AG09319 (cell line): ENCODE measurements at regions not wholly inside any gene's neighbourhood (a gene's known extent, or its start where the extent isn't known, plus 50 kb on each side); places are given as distances from the start of the nearest gene placed in this dataset.

ENCODE experiments used
- DNase-seq: peaks from one replicate; pipeline ENCODE4 v3.0.0-alpha.2; 2010; ENCODE audit warnings: low read depth; ENCODE audit errors: extremely low read depth
- TF ChIP-seq, protein P1 (sequence below): IDR thresholded peaks from 2 replicates; pipeline ENCODE4 v1.5.1; 2011; ENCODE audit warnings: low read depth, mild to moderate bottlenecking, inconsistent platforms, low read length, moderate library complexity

GRCh38 chr15:85972805-85973540 is 106.7 kb upstream of the AGBL1 start:
- TF ChIP-seq, protein P1, sequence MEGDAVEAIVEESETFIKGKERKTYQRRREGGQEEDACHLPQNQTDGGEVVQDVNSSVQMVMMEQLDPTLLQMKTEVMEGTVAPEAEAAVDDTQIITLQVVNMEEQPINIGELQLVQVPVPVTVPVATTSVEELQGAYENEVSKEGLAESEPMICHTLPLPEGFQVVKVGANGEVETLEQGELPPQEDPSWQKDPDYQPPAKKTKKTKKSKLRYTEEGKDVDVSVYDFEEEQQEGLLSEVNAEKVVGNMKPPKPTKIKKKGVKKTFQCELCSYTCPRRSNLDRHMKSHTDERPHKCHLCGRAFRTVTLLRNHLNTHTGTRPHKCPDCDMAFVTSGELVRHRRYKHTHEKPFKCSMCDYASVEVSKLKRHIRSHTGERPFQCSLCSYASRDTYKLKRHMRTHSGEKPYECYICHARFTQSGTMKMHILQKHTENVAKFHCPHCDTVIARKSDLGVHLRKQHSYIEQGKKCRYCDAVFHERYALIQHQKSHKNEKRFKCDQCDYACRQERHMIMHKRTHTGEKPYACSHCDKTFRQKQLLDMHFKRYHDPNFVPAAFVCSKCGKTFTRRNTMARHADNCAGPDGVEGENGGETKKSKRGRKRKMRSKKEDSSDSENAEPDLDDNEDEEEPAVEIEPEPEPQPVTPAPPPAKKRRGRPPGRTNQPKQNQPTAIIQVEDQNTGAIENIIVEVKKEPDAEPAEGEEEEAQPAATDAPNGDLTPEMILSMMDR = no peak

DNA sequence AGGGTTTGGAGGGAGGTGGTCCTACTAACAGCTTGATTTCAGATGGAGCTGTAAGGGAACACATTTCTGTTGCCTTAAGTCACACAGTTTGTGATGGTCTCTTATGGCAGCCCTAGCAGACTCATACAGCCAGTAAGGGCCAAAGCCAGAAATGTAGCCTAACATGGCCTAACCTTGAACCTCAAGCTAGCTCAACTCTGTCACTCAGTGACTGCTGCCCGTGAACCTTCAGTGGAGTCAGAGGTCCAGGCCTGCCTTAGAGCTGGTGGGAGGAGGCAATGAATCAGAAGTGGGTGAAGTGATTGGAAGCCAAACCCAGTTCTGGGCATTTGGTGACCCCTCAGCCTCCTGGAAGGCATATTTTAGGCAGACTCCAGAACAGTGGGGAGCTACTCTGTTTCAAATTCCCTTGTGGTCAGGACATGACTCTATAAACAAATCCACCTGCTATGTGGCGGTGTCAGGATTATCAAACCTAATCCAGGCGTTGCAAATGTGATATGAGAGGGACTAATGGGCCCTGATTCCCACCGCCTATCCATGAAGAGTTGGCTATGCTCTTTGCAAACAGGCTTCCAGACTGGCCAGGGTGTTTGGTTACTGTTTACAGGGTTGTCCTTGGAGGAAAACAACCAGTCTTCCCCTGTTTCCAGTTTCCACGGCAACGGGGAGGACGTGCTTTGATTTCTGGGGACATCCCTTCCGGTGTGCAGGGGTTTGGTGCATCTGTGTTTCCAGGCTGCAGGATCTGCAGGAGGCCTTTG is 105.9 kb upstream of the AGBL1 start:
- DNase-seq = no peak
- TF ChIP-seq, protein P1 = no peak

More at GRCh38 chr15:85972805-85973540, 106.7 kb upstream of the AGBL1 start:
- no peak for DNase-seq

DNA sequence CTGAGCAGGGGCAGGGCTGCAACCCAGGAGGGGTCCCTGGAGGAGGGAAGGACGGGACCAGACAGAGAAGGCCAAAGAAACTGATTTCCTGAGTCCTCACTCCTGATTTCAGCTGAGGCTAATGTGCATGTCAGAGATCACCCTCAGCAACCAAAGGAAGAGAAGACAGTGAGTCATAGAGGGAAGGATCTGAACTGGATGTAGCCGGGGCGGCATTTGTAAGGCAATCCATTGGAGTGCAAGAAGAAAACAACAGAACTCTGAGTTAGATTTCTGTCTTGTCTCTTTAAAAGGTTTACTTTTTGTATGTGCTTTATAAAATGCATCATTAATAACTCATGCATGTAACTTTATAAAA is 105.3 kb upstream of the AGBL1 start:
- DNase-seq = no peak
- TF ChIP-seq, protein P1 = no peak

- no peak for DNase-seq
Measured at GRCh38 chr15:85974742-85975141, 104.9 kb upstream of the AGBL1 start.

DNA sequence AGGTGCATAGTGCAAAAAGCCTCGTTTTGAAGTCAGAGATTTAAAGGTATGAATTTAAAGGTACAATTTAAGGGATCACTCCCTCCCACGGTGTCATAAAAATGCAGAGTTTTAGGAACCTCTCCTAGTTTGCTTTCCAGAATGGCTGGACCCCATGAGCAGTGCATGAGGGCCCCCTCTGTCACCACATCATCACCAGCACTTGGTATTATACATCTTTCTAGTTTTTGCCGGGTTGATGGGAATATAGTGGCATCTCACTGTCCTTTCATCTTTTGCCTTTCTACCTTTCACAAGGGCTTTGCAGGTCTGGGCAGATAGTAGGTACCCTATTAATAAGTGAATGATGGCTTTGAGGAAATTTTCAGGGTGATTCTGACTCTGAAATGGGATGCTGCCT is 103.6 kb upstream of the AGBL1 start:
- no peak for DNase-seq
- TF ChIP-seq, protein P1 = no peak

More at GRCh38 chr15:85974742-85975141, 104.9 kb upstream of the AGBL1 start:
- TF ChIP-seq, protein P1 = no peak

GRCh38 chr15:85976986-85977385 is 102.7 kb upstream of the AGBL1 start:
- DNase-seq = no peak
- TF ChIP-seq, protein P1 = no peak

DNA sequence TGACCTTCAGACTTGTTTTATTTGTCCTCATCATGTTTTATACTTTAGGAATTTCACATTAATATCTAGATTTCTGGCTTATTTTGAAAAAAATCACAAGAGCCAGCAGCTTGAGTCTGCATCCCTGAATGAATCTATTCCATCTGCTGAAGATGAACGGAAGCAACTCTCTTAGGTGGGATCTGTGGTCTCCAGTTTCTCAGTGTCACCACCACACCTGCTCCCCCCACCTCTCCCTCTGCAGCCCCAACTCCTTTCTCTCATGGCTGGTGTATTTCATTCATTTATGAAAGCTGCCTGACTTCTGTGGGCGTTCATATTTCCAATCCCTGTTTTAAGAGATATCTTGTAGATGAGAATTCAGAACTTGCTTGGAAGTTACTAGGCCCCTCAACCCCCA is 102.1 kb upstream of the AGBL1 start:
- no peak for DNase-seq
- TF ChIP-seq, protein P1 = no peak
